ENCODE measurements at regions not wholly inside any gene's neighbourhood (a gene's known extent, or its start where the extent isn't known, plus 50 kb on each side); places are given as distances from the start of the nearest gene placed in this dataset.
A peak's percentile ranks its signal among the peaks of the same experiment; 100 is the strongest.

DNA sequence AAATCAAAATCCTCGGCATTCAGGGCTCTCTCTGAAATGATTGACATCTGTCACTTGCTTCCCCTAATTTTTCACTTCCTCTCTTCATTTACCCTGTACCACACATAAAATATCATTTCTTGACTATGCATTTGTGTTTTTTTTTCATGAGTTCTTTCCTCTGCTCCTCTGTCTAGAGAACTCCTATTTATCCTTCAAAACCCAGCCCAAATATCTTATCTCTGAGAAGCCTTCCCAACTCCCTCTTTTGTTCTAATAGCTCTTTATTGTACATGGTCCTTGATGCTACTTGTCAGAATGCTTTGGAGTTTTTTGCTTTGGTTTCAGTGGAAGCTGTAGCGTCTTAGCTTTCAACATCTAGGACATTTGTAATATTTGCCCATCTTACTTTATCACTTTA, 190.2 kb upstream of the CTBP2 start:
- TF ChIP-seq, protein P1, sequence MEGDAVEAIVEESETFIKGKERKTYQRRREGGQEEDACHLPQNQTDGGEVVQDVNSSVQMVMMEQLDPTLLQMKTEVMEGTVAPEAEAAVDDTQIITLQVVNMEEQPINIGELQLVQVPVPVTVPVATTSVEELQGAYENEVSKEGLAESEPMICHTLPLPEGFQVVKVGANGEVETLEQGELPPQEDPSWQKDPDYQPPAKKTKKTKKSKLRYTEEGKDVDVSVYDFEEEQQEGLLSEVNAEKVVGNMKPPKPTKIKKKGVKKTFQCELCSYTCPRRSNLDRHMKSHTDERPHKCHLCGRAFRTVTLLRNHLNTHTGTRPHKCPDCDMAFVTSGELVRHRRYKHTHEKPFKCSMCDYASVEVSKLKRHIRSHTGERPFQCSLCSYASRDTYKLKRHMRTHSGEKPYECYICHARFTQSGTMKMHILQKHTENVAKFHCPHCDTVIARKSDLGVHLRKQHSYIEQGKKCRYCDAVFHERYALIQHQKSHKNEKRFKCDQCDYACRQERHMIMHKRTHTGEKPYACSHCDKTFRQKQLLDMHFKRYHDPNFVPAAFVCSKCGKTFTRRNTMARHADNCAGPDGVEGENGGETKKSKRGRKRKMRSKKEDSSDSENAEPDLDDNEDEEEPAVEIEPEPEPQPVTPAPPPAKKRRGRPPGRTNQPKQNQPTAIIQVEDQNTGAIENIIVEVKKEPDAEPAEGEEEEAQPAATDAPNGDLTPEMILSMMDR (IDR thresholded peaks at IDR 0.05; ENCODE audit: control insufficient read depth, insufficient read depth, low read depth, low read length, missing control alignments): no peak
- H3K4me3 ChIP-seq (ENCODE audit: control insufficient read depth, low read depth, low read length): no peak overlapping the region
- no peak for DNase-seq (ENCODE audit: low read depth)

DNA sequence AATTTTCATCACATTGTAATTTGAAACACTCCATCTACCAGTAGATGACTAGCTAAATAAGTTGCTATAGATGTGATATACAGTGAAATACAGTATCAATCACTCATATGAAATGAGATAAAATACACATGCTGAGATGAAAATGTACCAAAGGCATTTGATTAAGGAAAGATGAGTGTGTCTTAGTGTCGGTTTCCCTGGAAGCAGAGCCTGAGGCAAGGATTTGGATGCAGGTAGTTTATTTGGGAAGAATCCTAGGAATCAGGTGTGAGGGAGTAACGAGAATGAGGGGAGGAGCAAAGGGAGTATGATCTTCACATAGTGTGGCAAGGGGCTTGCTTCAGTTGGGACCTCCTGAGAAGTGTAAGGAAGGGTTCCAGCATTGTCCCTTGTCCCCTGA, 188.2 kb upstream of the CTBP2 start:
- DNase-seq (ENCODE audit: low read depth): no peak
- TF ChIP-seq, protein P1 (IDR thresholded peaks at IDR 0.05; ENCODE audit: control insufficient read depth, insufficient read depth, low read depth, low read length, missing control alignments): no peak
- H3K4me3 ChIP-seq (ENCODE audit: control insufficient read depth, low read depth, low read length): no peak overlapping the region

DNA sequence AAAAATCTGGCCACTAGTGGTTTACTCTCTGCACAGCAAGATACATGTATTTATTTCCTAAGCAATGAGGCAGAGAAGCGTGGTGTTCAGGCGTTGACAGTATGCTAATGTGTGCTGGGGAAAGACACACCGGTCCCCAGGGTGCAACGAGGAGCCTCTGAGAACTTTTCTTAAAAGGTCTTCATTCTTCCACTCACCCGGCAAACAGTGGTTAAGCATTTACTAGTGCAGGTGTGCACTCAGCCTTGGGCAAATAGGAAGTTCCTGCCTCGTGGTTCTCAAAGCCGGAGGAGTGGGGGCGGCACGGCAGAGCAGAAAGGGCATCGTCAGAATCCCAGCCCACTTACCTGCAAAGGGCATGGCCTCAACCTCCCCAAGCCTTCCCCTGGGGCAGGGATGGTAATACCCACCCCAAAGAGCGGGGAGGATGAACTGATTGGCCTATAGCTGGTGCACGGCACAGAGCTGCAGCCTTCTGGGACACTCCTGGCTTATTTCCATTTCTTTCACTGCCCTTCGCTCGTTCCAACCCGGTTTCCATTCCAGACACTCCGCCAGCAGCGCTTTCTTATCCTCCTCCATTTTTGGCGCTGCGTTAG, 184.3 kb upstream of the CTBP2 start:
- TF ChIP-seq, protein P1 (IDR thresholded peaks at IDR 0.05; ENCODE audit: control insufficient read depth, insufficient read depth, low read depth, low read length, missing control alignments): no peak
- no peak overlapping the region for H3K4me3 ChIP-seq (ENCODE audit: control insufficient read depth, low read depth, low read length)
- no peak for DNase-seq (ENCODE audit: low read depth)

DNA sequence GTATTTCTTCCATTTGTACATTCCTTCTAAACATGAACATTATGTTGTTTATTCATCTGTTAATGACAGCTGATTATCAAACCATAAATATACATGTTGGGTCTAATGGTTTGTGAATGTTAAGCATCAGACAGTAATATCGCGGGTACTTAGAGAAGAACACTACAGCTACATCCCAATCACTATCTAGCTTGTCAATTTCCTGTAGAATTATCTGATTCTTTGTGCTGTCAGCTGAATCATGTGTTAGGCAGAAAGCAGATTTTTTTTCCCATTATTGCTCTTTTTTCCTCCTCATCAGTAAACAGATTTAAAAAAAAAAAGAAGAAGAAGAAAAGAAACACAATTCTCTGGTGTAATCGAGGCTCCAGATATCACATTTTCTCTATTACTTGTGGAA, 183.6 kb upstream of the CTBP2 start:
- TF ChIP-seq, protein P1 (IDR thresholded peaks at IDR 0.05; ENCODE audit: control insufficient read depth, insufficient read depth, low read depth, low read length, missing control alignments): no peak
- DNase-seq (ENCODE audit: low read depth): no peak

DNA sequence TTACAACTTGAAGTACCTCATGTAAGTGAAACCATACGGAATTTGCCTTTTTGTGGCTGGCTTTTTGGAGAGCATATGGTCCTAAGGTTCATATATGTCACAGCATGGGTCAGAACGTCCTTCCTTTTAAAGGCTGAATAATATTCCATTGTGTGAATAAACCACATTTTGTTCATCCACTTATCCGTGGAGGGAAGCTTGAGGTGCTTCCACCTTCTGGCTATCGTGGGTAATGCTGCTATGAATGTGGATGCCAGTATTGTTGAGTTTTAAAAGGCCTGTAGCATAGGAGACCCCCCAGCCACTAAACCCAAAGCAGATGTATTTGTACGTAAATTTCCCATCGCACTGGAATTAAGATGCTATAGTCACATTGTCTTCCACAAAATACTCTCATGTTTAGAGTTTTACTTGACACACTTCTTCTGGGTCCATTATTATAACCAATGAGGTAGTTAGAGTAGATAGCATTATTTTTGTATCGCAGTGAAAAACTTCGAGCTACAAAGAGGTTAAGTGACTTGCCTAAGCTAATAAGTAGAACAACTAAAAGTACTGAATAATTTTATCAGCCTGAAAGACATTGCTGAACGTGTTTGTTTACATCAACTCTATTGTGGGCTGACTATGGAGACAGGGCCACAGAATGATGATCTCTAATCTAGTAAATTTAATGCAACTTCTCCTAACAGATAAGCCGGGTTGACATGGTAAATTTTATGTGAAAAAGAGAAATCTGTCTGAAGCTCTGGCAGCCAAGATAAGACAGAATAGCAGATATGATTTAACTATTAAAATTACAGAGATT, 183.0 kb upstream of the CTBP2 start:
- no peak for DNase-seq (ENCODE audit: low read depth)
- TF ChIP-seq, protein P1 (IDR thresholded peaks at IDR 0.05; ENCODE audit: control insufficient read depth, insufficient read depth, low read depth, low read length, missing control alignments): peak; percentile 68
- no peak overlapping the region for H3K4me3 ChIP-seq (ENCODE audit: control insufficient read depth, low read depth, low read length)

More for the DNA sequence above, 183.6 kb upstream of the CTBP2 start:
- H3K4me3 ChIP-seq (ENCODE audit: control insufficient read depth, low read depth, low read length): no peak overlapping the region

DNA sequence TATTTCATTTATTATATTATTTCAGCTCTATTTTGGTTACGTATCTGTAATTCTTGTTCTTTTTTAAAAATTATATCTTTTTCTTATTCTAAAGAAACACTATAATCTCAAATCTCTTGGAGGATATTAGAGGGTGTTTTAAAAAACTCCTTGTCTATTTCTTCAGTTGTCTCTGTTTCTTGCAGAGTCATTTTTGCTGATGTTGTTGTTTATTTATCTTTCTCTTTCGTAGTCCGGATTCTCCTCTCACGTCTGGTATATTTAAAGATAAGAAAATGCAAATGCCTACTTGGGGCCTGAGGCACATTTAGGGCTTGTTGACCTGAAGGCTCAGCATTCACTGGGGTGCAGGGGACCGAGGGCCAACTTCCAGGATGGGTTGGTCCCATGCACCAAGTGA, 181.2 kb upstream of the CTBP2 start:
- no peak for DNase-seq (ENCODE audit: low read depth)
- H3K4me3 ChIP-seq (ENCODE audit: control insufficient read depth, low read depth, low read length): no peak overlapping the region
- TF ChIP-seq, protein P1 (IDR thresholded peaks at IDR 0.05; ENCODE audit: control insufficient read depth, insufficient read depth, low read depth, low read length, missing control alignments): no peak

All from AG09309 (cell line).